GM12878 (cell line): ENCODE measurements at regions not wholly inside any gene's neighbourhood (a gene's known extent, or its start where the extent isn't known, plus 50 kb on each side); places are given as distances from the start of the nearest gene placed in this dataset.

ENCODE experiments used
- EP300 ChIP-seq, 2 experiments: fragments of 150-350 bp in 1 of 2; IDR thresholded peaks; 2 replicates each; pipeline ENCODE4 v1.6.1; 2011 to 2012; ENCODE audit warnings: low read depth in 2 of 2, low read length in 2 of 2, borderline replicate concordance in 1 of 2, improper control_type of control experiment in 1 of 2, inconsistent platforms in 1 of 2; ENCODE audit not compliant: control insufficient read depth in 1 of 2
- FOXK2 ChIP-seq: fragments of 450-650 bp; IDR thresholded peaks from 2 replicates; pipeline ENCODE4 v1.6.1; 2017; ENCODE audit warnings: mild to moderate bottlenecking, moderate library complexity
- MXI1 ChIP-seq: fragments of 150-350 bp; IDR thresholded peaks from 2 replicates; pipeline ENCODE4 v1.6.1; 2011; ENCODE audit warnings: low read depth, mild to moderate bottlenecking, inconsistent platforms, low read length, improper control_type of control experiment
- POLR2A ChIP-seq: IDR thresholded peaks from 2 replicates; pipeline ENCODE4 v1.6.1; 2011; ENCODE audit warnings: low read depth, mild to moderate bottlenecking, low read length
- POLR2AphosphoS5 ChIP-seq: IDR thresholded peaks from 2 replicates; pipeline ENCODE4 v1.6.1; 2011; ENCODE audit warnings: mild to moderate bottlenecking, low read length, inconsistent platforms
- ZNF24 ChIP-seq: fragments of 450-650 bp; IDR thresholded peaks from 2 replicates; pipeline ENCODE4 v1.6.1; 2017; ENCODE audit warnings: antibody characterized with exemption, mild to moderate bottlenecking
- TF ChIP-seq, protein P1 (sequence below), 3 experiments: IDR thresholded peaks in 2 of 3; conservative IDR thresholded peaks in 1 of 3; 2 replicates each; pipeline ENCODE4 v1.5.1; 2011; ENCODE audit warnings: low read depth in 3 of 3, low read length in 3 of 3, mild to moderate bottlenecking in 3 of 3, control low read depth in 2 of 3, moderate library complexity in 2 of 3, inconsistent platforms in 1 of 3, mixed read lengths in 1 of 3; ENCODE audit not compliant: control insufficient read depth in 2 of 3, insufficient read depth in 1 of 3; ENCODE audit errors: extremely low read depth in 1 of 3
- TF ChIP-seq, protein P2 (sequence below): fragments of 450-650 bp; IDR thresholded peaks from 2 replicates; pipeline ENCODE4 v1.6.1; 2017; ENCODE audit warnings: low read depth, mild to moderate bottlenecking, moderate library complexity
- TF ChIP-seq, protein P3 (sequence below): IDR thresholded peaks from 2 replicates; pipeline ENCODE4 v1.6.1; 2011; ENCODE audit warnings: low read depth, low read length, improper control_type of control experiment, borderline replicate concordance

GRCh38 chr10:90245623-90246022 is 544.2 kb downstream of the KIF20B start:
- no peak for TF ChIP-seq POLR2A
- no peak for TF ChIP-seq ZNF24
- TF ChIP-seq, protein P1, sequence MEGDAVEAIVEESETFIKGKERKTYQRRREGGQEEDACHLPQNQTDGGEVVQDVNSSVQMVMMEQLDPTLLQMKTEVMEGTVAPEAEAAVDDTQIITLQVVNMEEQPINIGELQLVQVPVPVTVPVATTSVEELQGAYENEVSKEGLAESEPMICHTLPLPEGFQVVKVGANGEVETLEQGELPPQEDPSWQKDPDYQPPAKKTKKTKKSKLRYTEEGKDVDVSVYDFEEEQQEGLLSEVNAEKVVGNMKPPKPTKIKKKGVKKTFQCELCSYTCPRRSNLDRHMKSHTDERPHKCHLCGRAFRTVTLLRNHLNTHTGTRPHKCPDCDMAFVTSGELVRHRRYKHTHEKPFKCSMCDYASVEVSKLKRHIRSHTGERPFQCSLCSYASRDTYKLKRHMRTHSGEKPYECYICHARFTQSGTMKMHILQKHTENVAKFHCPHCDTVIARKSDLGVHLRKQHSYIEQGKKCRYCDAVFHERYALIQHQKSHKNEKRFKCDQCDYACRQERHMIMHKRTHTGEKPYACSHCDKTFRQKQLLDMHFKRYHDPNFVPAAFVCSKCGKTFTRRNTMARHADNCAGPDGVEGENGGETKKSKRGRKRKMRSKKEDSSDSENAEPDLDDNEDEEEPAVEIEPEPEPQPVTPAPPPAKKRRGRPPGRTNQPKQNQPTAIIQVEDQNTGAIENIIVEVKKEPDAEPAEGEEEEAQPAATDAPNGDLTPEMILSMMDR (IDR thresholded peaks at IDR 0.05 in 2 of 3, conservative IDR thresholded peaks at IDR 0.05 in 1 of 3; ENCODE audit: control insufficient read depth in 2 of 3, extremely low read depth in 1 of 3, insufficient read depth in 1 of 3, low read depth in 3 of 3, low read length in 3 of 3) = no peak
- no peak for TF ChIP-seq POLR2AphosphoS5
- TF ChIP-seq, protein P2, sequence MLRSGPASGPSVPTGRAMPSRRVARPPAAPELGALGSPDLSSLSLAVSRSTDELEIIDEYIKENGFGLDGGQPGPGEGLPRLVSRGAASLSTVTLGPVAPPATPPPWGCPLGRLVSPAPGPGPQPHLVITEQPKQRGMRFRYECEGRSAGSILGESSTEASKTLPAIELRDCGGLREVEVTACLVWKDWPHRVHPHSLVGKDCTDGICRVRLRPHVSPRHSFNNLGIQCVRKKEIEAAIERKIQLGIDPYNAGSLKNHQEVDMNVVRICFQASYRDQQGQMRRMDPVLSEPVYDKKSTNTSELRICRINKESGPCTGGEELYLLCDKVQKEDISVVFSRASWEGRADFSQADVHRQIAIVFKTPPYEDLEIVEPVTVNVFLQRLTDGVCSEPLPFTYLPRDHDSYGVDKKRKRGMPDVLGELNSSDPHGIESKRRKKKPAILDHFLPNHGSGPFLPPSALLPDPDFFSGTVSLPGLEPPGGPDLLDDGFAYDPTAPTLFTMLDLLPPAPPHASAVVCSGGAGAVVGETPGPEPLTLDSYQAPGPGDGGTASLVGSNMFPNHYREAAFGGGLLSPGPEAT = no peak
- TF ChIP-seq EP300 (IDR thresholded peaks at IDR 0.05; ENCODE audit: borderline replicate concordance in 1 of 2, control insufficient read depth in 1 of 2, low read depth in 2 of 2, low read length in 2 of 2) = no peak
- no peak for TF ChIP-seq MXI1
- TF ChIP-seq, protein P3, sequence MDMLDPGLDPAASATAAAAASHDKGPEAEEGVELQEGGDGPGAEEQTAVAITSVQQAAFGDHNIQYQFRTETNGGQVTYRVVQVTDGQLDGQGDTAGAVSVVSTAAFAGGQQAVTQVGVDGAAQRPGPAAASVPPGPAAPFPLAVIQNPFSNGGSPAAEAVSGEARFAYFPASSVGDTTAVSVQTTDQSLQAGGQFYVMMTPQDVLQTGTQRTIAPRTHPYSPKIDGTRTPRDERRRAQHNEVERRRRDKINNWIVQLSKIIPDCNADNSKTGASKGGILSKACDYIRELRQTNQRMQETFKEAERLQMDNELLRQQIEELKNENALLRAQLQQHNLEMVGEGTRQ = no peak
- no peak for TF ChIP-seq FOXK2
